NCI-H187 treated with DMSO at 0.1 percent for 48 hours (cell line): ENCODE measurements at regions not wholly inside any gene's neighbourhood (a gene's known extent, or its start where the extent isn't known, plus 50 kb on each side); places are given as distances from the start of the nearest gene placed in this dataset.

Source experiments
- DNase-seq: peaks from one replicate; lab custom pipeline; 2025; lab: John Stamatoyannopoulos, UW

DNA sequence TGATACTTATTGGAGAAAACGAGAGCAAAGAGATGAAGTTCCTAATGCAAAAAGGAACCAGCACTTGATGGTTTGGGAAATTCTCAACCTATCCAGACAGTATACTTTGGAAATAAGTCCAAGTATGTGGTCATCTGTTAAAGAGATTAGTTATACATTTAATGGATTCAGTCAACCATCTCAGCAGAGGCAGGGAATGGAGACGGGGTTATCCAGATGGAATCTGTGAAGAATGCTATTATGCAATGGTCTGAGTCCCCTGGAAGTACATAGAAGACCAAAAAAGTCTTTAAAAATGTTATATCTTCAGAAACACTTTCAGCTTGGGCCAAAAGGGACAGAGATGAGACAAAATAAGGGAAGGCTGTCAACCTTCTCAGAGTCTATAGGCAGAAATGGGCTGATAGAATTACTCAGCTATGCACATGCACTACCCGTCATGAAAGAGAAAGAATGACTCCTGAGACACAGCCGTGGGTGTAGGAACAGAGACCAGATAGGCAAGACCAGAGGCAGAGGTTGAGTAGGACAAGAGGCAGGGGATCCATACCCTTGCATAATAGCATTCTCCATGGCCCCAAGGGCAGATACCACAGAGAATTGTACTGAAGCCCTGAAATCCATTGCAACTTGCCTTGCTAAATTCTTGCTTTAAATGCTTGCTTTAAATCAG lies 738.8 kb upstream of the POT1 start:
- DNase-seq: no peak

DNA sequence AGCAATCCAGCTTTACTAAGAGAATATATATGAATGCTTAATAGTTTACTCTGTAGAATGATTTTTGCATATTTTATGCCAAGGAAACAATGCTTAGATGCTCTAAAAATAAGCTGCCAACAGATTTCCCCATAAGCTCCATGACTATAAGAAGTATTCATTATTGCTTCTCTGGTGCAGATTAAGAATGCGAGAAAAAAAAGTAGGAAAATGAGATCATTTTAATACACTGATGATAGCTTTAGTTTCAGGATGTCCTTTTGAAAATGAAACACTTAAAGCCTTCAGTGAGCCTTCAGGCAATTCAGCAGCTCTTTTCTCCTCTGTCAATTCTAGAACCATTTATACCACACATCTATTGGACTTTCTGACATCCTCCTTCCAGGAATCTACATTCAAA lies 735.0 kb upstream of the POT1 start:
- no peak for DNase-seq

DNA sequence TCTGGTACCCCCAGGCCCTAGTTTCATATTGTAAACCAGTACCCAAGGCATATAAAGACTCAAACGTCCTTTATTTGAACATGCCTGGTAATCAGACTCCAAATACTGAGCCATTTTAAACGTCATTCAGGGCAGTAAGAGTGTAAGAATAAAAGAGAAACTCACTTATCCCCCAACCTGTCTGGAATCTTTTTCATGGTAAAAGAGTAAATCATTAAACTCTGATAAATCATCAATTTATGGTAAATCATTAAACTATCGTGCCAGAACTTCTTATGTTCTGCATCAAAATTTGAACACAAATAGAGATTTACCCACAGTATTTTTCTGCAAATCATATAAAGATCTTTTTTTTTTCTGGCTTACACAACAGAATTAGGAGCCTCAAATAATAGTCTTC lies 734.3 kb upstream of the POT1 start:
- DNase-seq: no peak

DNA sequence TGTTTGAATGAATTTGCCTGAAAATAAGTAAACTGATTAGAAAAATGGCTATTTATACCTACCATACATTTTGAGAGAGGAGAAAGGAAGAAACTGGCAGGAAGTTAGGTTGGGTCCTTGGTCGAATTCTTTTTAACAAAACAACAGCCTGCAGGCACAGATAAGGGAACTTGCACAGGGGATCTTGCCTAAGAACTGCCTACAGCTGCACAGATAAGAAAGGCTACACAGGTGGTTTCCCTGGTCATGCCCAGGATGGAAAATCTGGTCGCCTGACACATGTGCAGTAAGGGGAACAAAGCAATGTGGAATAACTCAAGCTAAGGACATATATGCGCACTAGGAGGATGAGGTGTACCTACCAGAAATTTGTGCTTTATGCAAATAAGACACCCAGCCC lies 732.1 kb upstream of the POT1 start:
- no peak for DNase-seq

DNA sequence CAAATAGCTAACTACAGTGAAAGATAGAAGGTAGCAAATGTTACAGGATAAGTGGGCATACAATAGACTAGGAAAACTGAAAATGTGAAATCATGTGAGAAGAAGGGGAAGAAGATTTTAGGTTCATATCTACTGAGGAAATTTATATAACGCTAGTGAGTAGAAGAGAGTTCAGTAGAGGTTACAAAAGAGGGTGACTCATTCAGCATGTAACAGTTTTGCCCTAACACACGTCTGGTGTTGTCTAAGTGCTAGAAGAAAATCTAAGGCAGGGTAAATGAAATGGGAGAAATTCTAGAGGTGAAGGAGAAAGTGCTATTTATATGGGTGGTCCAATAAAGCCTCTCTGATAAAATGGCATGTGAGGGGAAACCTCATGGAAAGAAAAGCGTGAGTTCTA lies 731.4 kb upstream of the POT1 start:
- no peak for DNase-seq

DNA sequence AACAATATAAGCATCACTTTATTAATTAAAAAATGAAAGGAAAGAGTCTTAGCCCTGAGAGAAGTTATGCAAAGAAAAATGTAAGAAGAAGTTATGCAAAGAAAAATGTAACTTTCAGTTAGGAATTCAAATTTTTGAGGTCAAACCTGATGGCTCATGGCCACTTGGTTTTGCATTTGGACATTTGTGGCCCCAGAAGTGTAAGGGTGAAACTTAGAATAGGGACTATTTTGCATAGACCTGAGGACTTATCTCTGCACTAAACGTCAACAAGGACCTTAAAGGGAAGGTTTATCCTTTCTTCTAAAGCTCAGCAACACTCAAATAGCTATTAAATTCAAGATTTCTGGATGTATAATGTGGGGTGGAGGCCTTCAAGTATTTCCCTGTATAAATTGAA lies 724.5 kb upstream of the POT1 start:
- DNase-seq: no peak

DNA sequence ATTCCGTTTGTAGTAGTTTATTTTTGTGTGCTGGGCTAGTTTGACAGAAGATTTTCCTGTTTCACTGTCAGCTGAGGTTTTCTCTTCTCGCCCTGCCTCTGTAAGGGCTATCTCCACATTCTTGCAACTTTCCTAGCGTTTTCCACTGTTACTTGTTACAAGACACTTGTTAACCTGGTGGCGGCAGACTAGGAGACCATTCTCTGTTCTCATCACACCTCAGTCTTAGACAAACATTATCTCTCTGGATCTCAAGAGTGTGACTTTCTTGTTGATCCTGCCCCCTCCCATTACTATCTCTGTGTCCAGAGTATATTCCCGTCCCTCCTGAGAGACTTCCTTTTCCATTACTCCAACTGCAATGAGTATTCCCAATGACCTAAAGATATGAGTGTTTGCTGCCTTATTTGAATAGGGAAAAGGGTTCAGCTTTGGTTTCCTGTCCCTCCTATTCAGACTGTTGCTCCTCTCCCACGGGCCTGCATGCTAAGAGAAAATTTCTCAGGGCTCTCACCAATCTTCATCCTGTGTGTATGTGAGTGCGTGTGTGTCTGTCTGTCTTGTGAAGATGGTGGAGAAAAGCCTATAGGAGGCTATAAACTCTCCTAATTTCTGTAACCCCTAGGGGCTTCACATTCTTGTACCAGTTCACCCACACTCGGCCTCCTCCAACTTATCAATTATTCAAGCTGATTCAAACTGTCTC lies 722.4 kb upstream of the POT1 start:
- no peak for DNase-seq

DNA sequence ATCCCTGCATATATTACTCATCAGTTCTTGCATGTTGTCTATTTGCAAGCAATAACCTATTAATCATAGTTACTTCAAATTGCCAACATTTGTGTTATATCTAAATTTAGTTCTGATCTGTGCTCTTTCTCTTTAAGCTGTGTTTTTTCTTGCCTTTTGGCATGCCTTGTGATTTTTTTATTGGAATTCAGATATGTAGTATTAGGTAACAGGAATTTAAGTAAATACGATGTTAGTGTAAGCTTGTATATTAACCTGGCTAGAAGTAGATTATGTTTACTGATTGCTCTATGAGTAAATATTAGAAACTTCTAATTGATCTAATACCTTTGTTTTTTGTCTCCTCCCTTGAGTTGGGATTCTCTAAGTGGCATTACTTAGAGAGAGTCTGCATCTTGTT lies 718.9 kb upstream of the POT1 start:
- no peak for DNase-seq

DNA sequence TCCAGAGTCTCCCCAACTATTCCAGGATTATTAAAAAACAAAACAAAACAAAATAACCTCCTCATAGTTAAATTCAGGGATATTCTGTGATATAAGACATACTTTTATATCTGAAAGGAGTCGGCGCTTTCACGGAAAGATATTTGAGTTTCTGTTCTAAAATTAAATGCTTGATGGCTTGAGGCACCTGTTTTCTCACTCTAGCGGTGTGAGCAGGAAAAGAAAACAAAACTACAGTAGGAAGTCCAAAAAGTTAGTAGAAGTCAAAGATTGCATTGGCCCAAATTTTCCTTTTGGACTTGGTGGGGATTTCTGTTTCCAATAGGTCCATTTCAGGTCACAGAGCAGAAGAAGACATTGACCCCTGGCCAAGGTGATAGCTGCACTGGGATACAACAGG lies 716.1 kb upstream of the POT1 start:
- DNase-seq: no peak

DNA sequence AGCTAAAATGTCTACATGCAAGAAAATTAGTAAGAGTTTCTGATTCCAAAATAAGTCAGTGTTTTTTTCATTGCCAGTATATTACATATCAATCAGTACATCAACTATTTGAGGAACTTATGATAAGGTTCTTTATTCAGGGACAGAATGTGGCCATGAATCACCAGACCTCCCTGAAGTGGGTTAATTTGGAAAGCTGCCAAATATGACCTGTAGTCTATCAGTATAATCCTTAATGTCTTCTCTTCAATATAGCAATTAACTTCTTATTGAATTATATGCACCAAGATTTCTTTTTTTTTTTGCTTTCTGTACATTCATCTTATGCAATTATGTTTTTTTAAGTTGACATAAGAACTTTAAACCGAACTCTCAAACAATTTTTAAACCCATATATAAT lies 714.5 kb upstream of the POT1 start:
- no peak for DNase-seq

DNA sequence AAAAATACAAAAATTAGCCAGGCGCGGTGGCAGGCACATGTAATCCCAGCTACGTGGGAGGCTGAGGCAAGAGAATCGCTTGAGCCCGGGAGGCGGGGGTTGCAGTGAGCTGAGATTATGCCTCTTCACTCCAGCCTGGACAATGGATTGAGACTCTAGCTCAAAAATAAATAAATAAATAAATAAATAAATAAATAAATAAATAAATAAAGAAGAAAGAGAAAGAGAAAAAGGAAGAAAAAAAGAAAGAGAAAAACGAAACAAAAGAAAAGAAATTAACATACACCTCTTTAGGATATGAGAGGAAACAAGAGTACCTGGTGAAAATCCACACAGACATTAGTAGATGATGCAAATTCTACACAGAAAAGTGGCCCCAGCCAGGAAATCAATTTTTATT lies 713.7 kb upstream of the POT1 start:
- no peak for DNase-seq

DNA sequence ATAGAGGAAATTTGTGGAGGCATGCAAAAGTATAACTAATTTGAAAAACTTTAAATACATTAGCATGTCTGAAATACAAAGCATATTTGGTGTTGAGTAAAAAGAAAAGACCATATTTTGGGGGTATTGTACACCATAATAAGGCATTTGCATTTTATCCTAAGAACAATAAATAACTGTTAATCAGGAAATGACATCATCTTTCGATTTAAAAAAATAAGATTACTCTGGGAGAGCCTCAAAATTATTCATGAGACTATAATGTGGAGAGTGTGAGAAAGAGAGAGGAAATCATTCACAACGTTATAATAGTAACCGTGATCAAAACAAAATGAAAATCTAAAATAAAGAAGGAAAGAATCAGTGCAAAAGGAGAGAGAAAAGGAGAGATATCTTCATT lies 712.3 kb upstream of the POT1 start:
- DNase-seq: no peak

DNA sequence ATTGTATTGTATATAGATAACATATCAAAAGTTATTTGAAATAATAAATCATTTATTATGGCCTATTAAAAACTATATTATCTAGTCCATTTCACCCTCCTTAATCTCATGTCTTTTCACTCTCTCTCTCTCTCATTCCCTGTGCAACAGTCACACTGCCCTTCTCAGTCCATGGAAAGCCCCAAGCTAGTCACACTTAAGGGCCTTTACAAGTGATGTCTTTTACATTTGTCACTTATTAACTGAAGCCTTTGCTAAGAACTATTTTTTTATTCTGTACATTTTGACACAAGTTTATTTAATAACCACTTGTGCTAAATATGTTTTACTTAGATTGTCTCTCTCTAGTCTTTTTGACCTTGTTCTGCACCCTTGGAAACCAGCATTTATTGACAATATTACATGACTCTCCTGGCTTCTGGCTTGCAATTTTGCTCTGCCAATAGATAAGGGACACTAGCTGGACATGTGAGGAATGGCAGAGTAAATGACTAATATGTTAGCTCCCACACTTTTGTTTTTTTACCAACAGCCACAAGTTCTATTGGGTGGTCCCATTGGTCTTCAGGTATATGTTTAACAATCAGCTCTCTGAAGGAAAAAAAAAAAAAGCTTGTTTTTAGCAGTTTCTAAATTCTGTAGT lies 706.8 kb upstream of the POT1 start:
- DNase-seq: no peak

DNA sequence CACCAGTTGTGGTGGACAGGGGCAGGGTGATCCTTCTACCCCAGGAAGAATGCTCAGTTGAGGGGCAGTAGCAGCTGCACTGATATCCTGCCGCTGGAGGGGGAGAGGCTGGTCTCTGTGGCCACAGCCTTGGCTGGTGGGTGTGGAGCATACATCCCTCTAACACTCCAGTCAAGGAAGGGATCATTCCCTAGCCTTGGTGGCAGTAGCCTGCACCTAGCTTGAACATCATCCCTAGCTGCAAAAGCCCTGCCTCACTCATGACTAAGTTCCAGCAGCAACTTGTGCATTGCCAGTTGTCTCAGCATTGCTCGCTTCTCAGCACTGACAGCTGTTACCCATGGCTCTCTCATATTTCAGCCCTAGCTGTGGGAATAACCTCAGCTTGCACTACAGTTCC lies 688.9 kb upstream of the POT1 start:
- DNase-seq: no peak

DNA sequence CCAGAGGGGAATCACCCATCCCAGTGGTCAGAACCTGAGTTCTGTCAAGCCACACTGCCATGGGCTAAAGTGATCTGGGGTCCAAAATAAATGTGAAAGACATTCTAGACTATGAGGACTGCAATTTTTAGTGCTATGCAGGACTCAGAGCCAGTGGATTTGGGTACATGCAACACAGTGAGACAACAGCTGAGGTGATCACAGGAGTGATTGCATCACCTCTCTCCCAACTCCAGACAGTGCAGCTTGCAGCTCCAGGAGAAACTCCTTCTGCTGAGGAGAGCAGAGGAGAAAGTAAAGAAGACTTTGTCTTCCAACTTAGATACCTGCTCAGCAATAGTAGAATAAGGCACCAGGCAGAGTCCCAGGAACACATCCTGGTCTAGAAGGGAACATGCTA lies 682.0 kb upstream of the POT1 start:
- no peak for DNase-seq

DNA sequence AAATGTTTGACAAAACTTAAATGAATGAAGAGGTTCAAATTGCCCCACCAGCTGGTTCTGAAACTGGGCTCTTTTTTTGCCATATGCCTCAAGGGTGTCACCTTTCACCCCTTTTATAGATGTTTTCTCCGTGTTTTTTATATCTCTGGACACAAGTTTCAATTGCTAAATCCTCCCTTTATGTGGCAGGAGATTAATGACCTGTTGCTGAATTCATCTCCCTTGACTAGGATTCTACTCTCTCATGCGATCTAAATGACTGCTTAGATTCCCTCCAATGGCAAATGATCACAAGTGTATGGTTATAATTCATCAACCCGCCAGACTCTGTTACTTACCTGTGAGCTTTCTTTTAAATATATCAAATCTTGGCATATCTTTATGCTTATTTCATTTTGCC lies 677.0 kb upstream of the POT1 start:
- no peak for DNase-seq

DNA sequence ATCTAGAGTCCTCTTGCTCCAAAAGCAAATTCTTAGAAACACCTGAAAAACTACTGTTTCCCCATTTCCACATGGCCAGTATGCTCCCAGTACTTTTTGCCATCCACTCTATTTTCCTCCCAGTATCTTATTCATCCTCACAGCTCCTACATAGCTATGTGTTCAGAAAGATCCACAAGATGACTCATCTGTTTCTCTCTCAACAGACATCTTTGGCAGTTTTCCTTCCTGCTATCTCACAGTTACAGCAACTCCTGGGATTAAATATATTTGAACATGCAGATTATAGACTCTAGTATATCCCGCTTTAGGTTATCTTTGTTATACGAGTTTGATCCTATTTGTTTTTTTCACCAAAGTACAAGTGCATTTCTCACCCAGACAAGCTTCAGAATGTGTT lies 675.6 kb upstream of the POT1 start:
- no peak for DNase-seq

DNA sequence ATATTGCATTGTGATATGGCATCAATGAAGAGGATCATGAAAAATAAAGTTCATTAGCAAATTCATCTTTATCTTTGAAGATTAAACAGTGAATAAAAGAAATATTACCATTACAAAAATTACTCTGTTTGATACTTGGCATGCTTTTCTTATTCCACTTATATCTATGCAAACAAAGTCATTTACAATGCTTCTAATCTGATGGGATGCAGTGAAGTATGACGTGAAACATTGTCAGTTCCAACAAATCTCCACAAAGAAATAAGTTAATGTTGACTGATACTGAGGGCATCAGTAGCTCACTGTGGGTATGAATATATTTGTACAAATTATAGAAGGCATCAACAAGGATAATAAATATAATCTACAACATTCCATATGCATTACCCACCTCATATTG lies 672.8 kb upstream of the POT1 start:
- no peak for DNase-seq

DNA sequence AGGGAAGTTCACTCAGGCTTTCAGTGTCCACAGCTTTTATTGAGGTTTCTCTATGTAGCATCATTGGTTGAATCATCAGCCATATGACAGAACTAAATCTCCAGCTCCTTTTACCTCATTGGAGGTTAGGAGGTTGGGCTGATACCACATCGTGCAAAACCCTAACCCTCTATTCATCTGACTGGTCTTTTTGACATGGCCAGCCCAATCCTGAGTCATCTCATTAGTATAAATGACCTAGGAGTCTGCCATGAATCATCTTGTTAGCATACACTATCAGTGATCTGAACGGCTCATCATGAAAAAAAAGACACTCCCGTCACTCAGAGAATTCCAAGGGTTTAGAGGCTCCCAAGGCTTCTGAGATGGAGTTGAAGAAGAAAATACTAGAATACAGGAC lies 669.8 kb upstream of the POT1 start:
- DNase-seq: no peak

DNA sequence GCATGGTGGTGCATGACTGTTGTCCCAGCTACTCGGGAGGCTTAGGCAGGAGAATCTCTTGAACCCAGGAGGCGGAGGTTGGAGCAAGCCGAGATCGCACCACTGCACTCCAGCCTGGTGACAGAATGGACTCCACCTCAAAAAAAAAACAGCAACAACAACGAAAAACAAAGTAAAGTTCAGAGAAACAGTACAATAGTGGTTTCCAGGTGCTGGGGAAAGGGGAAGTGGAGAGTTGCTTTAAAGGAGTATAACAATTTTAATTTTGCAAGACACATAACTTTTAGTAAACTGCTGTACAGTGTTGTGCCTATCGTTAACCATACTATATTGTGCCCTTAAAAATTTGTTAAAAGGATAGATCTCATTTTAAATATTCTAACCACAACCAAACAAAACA lies 662.7 kb upstream of the POT1 start:
- no peak for DNase-seq

DNA sequence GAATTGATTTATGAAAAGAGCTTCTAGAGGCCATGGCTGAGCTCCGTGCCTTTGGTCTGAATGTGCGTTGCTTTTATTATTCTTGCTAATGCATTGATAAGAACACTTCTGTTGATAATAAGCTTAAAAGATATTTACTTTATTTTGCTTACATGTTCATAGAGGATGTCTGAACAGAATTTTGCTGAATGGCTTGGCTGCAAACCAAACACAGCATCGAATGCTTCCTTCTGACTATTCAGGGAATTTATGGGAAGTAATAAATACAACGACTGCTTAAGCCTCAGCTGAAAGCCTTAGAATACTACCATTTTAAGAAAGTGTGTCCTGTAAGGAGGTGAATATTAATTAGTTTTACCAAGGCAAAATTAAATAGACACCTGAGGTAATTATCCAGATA lies 643.5 kb upstream of the POT1 start:
- DNase-seq: no peak

DNA sequence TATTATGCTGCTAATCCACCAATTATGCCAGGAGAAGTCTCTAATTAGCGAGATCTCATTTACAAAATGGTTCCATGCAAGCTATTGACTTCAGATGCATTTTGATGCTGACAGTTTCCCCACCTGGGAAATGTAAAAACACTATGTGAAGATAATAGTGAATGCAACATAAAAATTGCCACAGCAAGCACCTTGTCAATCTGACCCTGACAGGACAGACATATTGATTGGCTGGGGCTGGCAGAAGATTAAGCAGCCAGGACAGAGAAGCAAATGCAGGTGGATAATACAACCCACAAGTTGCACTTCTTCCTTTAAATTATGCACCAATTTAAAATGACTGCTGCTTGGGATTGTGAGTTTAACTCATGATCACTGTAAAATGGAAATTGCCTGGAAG lies 642.8 kb upstream of the POT1 start:
- no peak for DNase-seq

DNA sequence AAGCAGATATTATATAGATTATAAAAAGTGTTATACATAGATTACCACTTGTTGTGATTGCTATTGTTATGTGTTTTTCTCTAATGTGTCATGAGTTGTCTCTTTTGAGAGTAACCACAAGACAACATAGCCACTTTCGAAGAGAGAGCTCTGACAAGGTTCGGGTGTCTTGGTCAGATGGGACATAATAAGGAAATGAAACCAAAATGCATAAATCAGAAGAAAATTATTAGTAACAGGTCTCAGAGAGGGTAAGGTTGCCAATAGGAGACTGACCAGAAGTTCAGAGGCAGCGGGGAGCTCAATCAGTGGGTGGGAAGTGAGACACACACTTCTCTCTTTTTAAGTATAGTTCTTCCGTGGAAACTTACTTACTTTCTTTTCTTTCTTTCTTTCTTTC lies 639.2 kb upstream of the POT1 start:
- no peak for DNase-seq

DNA sequence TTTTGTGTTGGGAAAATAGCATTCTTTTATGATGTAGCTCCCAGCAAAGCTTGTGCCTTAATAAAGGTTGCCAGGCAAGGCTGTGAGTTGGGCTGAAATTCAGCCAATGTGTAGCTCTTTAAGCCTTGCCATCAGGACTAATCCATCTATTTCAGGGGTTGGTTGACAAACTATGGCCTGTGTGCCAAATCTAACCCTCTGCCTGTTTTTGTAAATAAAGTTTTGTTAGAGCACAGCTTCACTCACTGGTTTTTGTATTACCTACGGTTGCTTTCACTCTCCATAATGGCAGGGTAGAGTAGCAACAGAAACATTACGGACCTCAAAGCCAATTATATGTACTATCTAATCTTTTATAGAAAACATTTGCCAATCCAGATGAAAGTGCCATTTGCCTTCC lies 638.1 kb upstream of the POT1 start:
- DNase-seq: no peak
